GM23338 (cell line): ENCODE measurements at regions not wholly inside any gene's neighbourhood (a gene's known extent, or its start where the extent isn't known, plus 50 kb on each side); places are given as distances from the start of the nearest gene placed in this dataset.

Source experiments
- ATAC-seq: fragments of 200-7000 bp; cut with Tn5 transposase; 3 replicates; pipeline ENCODE4 v1.9.1; 2020
- DNase-seq: peaks from one replicate; pipeline ENCODE4 v3.0.0-alpha.2; 2015; ENCODE audit warnings: low spot score
- H2AFZ ChIP-seq: fragments of 200-600 bp; sonication (generic); 2 replicates; pipeline ENCODE4 v1.8.0; 2016; ENCODE audit warnings: antibody characterized with exemption, mild to moderate bottlenecking, moderate library complexity
- H3F3A ChIP-seq: fragments of 200-600 bp; sonication (generic); replicated peaks from 2 replicates; pipeline ENCODE4 v1.8.0; 2017; ENCODE audit warnings: antibody characterized with exemption, mixed run types, low read depth
- H3K27ac ChIP-seq: fragments of 200-600 bp; sonication (generic); 2 replicates; pipeline ENCODE4 v1.6.1; 2016; ENCODE audit warnings: low read depth
- H3K27me3 ChIP-seq: fragments of 200-600 bp; sonication (generic); 2 replicates; pipeline ENCODE4 v1.8.0; 2016; ENCODE audit warnings: mild to moderate bottlenecking, mixed run types, moderate library complexity; ENCODE audit not compliant: insufficient read depth
- H3K36me3 ChIP-seq: fragments of 200-600 bp; sonication (generic); 2 replicates; pipeline ENCODE4 v1.8.0; 2016; ENCODE audit warnings: mild to moderate bottlenecking; ENCODE audit not compliant: insufficient read depth
- H3K4me1 ChIP-seq: fragments of 200-600 bp; sonication (generic); 2 replicates; pipeline ENCODE4 v1.8.0; 2016; ENCODE audit warnings: mild to moderate bottlenecking, moderate library complexity; ENCODE audit not compliant: insufficient read depth
- H3K4me2 ChIP-seq: fragments of 200-600 bp; sonication (generic); 2 replicates; pipeline ENCODE4 v1.7.1; 2017; ENCODE audit warnings: mixed run types
- H3K4me3 ChIP-seq: fragments of 200-600 bp; sonication (generic); 2 replicates; pipeline ENCODE4 v1.6.1; 2016; ENCODE audit warnings: mixed run types
- H3K79me2 ChIP-seq: fragments of 200-600 bp; sonication (generic); replicated peaks from 2 replicates; pipeline ENCODE4 v1.8.0; 2017; ENCODE audit warnings: mild to moderate bottlenecking; ENCODE audit not compliant: insufficient read depth
- H3K9me2 ChIP-seq: fragments of 200-600 bp; sonication (generic); 2 replicates; pipeline ENCODE4 v1.8.0; 2017; ENCODE audit not compliant: insufficient read depth
- H4K20me1 ChIP-seq: fragments of 200-600 bp; sonication (generic); replicated peaks from 2 replicates; pipeline ENCODE4 v1.8.0; 2017; ENCODE audit warnings: mild to moderate bottlenecking; ENCODE audit not compliant: insufficient read depth
- H3K27ac Mint-ChIP-seq: 2 replicates; pipeline ENCODE4 v1.8.0; 2020; ENCODE audit warnings: inconsistent platforms, mild to moderate bottlenecking, moderate library complexity, mixed read lengths
- H3K27me3 Mint-ChIP-seq: 3 replicates; pipeline ENCODE4 v1.8.0; 2022; ENCODE audit warnings: low read depth, mild to moderate bottlenecking, moderate library complexity, mixed read lengths, inconsistent platforms; ENCODE audit not compliant: insufficient read depth, poor library complexity
- H3K36me3 Mint-ChIP-seq: 3 replicates; pipeline ENCODE4 v1.8.0; 2021; ENCODE audit warnings: low read depth, mild to moderate bottlenecking, inconsistent platforms, moderate library complexity, mixed read lengths
- H3K4me1 Mint-ChIP-seq: 3 replicates; pipeline ENCODE4 v1.8.0; 2020; ENCODE audit warnings: mild to moderate bottlenecking, inconsistent platforms, mixed read lengths
- H3K4me3 Mint-ChIP-seq: 3 replicates; pipeline ENCODE4 v1.8.0; 2021; ENCODE audit warnings: moderate library complexity, mild to moderate bottlenecking, inconsistent platforms, mixed read lengths
- H3K9me3 Mint-ChIP-seq: 3 replicates; pipeline ENCODE4 v1.8.0; 2020; ENCODE audit warnings: moderate library complexity, mild to moderate bottlenecking, inconsistent platforms, mixed read lengths
- CREB1 ChIP-seq: fragments of 250-450 bp; sonication (Bioruptor Pico); IDR thresholded peaks from 2 replicates; pipeline ENCODE4 v1.5.0; 2020; ENCODE audit warnings: low read depth, mild to moderate bottlenecking, moderate library complexity
- CTCF ChIP-seq, 2 experiments: fragments of 200-600 bp in 1 of 2; sonication (generic) in 1 of 2; conservative IDR thresholded peaks; 2 replicates each; pipeline versions ENCODE4 v1.5.1 to v1.6.1; 2016 to 2017; ENCODE audit warnings: antibody characterized with exemption in 2 of 2, low read depth in 2 of 2, mild to moderate bottlenecking in 2 of 2, moderate library complexity in 1 of 2
- ETS1 ChIP-seq: IDR thresholded peaks from 2 replicates; pipeline ENCODE4 v1.6.1; 2016; ENCODE audit warnings: antibody characterized with exemption
- EZH2 ChIP-seq: fragments of 200-600 bp; sonication (generic); IDR thresholded peaks from one replicate; pipeline ENCODE4 v1.8.0; 2017; ENCODE audit warnings: antibody characterized with exemption, mild to moderate bottlenecking, low read depth; ENCODE audit not compliant: unreplicated experiment
- EZH2phosphoT487 ChIP-seq: fragments of 200-600 bp; sonication (generic); IDR thresholded peaks from one replicate; pipeline ENCODE4 v1.8.1; 2018; ENCODE audit warnings: antibody characterized with exemption; ENCODE audit not compliant: unreplicated experiment
- JUNB ChIP-seq: IDR thresholded peaks from one replicate; pipeline ENCODE4 v1.6.1; 2016; ENCODE audit warnings: antibody characterized with exemption; ENCODE audit not compliant: unreplicated experiment
- NANOG ChIP-seq: IDR thresholded peaks from 2 replicates; pipeline ENCODE4 v1.6.1; 2016; ENCODE audit warnings: antibody characterized with exemption, borderline replicate concordance
- POLR2AphosphoS5 ChIP-seq: IDR thresholded peaks from 2 replicates; pipeline ENCODE4 v1.6.1; 2016; ENCODE audit warnings: antibody characterized with exemption, low read depth
- REST ChIP-seq: IDR thresholded peaks from one replicate; pipeline ENCODE4 v1.6.1; 2018; ENCODE audit warnings: antibody characterized with exemption; ENCODE audit not compliant: unreplicated experiment
- STAT1 ChIP-seq: IDR thresholded peaks from one replicate; pipeline ENCODE4 v1.6.1; 2016; ENCODE audit warnings: antibody characterized with exemption; ENCODE audit not compliant: unreplicated experiment
- ZNF114 ChIP-seq: fragments of 250-450 bp; sonication (Bioruptor Pico); IDR thresholded peaks from 2 replicates; pipeline ENCODE4 v1.5.0; 2020; ENCODE audit warnings: mild to moderate bottlenecking, moderate library complexity
- ZNF331 ChIP-seq: fragments of 250-450 bp; sonication (Bioruptor Pico); IDR thresholded peaks from 2 replicates; pipeline ENCODE4 v1.5.0; 2020; ENCODE audit warnings: low read depth, mild to moderate bottlenecking, moderate library complexity
- ZNF462 ChIP-seq: fragments of 250-450 bp; sonication (Bioruptor Pico); IDR thresholded peaks from 2 replicates; pipeline ENCODE4 v1.5.0; 2020; ENCODE audit warnings: mild to moderate bottlenecking, moderate library complexity

- no peak for TF ChIP-seq CTCF (conservative IDR thresholded peaks at IDR 0.05; ENCODE audit: low read depth in 2 of 2)
- TF ChIP-seq EZH2phosphoT487 = no peak
- no peak for TF ChIP-seq ZNF114 (CRISPR knock-in tag)
- no peak for TF ChIP-seq ETS1
- no peak for TF ChIP-seq EZH2
- no peak for TF ChIP-seq REST
- no peak for TF ChIP-seq JUNB
- no peak for TF ChIP-seq ZNF331 (CRISPR knock-in tag)
- no peak for TF ChIP-seq NANOG
- no peak for TF ChIP-seq STAT1
- TF ChIP-seq ZNF462 (CRISPR knock-in tag) = no peak
- TF ChIP-seq POLR2AphosphoS5 = no peak
- no peak for TF ChIP-seq CREB1 (CRISPR knock-in tag)
- no peak for DNase-seq
- Histone ChIP-seq H3K4me1 (no peaks in the 10 kb centered on the region), H3F3A (no peaks in the 10 kb centered on the region), H3K27ac (no peak overlapping the region), H2AFZ (no peak overlapping the region), H4K20me1 (no peaks in the 10 kb centered on the region), H3K79me2 (no peaks in the 10 kb centered on the region), H3K27me3 (no peaks in the 10 kb centered on the region), H3K4me3 (no peak overlapping the region), H3K9me2 (no peaks in the 10 kb centered on the region), H3K4me2 (no peak overlapping the region), H3K36me3 (no peaks in the 10 kb centered on the region)
- Mint-ChIP-seq H3K27ac (no peak overlapping the region), H3K9me3 (peaks cover 4% of the 10 kb centered on the region; the same call in 2 of the 3 replicates), H3K36me3 (no peaks in the 10 kb centered on the region), H3K27me3 (peaks cover 14% of the 10 kb centered on the region), H3K4me1 (peaks cover 13% of the 10 kb centered on the region), H3K4me3 (no peak overlapping the region)
- no peak for ATAC-seq
Measured at GRCh38 chr7:423312-424260, 96.1 kb downstream of the PDGFA start.
